Testis (tissue), 2 donors: ENCODE measurements at regions not wholly inside any gene's neighbourhood (a gene's known extent, or its start where the extent isn't known, plus 50 kb on each side); places are given as distances from the start of the nearest gene placed in this dataset.

Experiments used
- CTCF ChIP-seq, 3 experiments: fragments of 450-650 bp in 2 of 3; fragments of 200-600 bp in 1 of 3; sonication (generic) in 1 of 3; IDR thresholded peaks; one replicate each; pipeline ENCODE4 v1.5.1; 2016 to 2019; ENCODE audit warnings: antibody characterized with exemption in 3 of 3, mild to moderate bottlenecking in 2 of 3, moderate library complexity in 1 of 3
- POLR2A ChIP-seq: fragments of 450-650 bp; IDR thresholded peaks from one replicate; pipeline ENCODE4 v1.6.1; 2017; ENCODE audit warnings: antibody characterized with exemption, mild to moderate bottlenecking, moderate library complexity

GRCh38 chr3:128549283-128550112, 56.5 kb upstream of the GATA2 start:
- TF ChIP-seq CTCF (IDR thresholded peaks at IDR 0.05): no peak
- TF ChIP-seq POLR2A: no peak
